Kidney (tissue), 13 donors: ENCODE measurements at regions not wholly inside any gene's neighbourhood (a gene's known extent, or its start where the extent isn't known, plus 50 kb on each side); places are given as distances from the start of the nearest gene placed in this dataset.
"Not testable (repeated sequence)": the region's sequence is repeated elsewhere in the genome, so short reads cannot be mapped to it uniquely, and the experiment has no call there.

Experiments
- DNase-seq, 5 donors: peaks; one replicate each; pipeline ENCODE4 v3.0.0-alpha.2; 2013 to 2020
- FAIRE-seq: peaks from 2 replicates; lab custom pipeline; 2012; peaks lifted over from hg19 to GRCh38; lab: Jason Lieb, UNC
- H3K27ac ChIP-seq, 2 donors: one replicate each; pipeline ENCODE4 v1.7.0; 2013; ENCODE audit warnings: low read depth in 2 of 2, low read length in 2 of 2, inconsistent platforms in 1 of 2
- H3K27me3 ChIP-seq: one replicate; pipeline ENCODE4 v1.7.1; 2013; ENCODE audit warnings: low read length, inconsistent platforms; ENCODE audit not compliant: control insufficient read depth, insufficient read depth
- H3K36me3 ChIP-seq, 3 donors: one replicate each; pipeline versions ENCODE4 v1.7.0 to v1.7.1; 2013; ENCODE audit warnings: low read length in 3 of 3, control low read depth in 1 of 3, inconsistent platforms in 1 of 3; ENCODE audit not compliant: insufficient read depth in 3 of 3, control insufficient read depth in 2 of 3
- H3K4me1 ChIP-seq, 3 donors: one replicate each; pipeline versions ENCODE4 v1.7.0 to v1.7.1; 2013; ENCODE audit warnings: low read length in 3 of 3, inconsistent platforms in 1 of 3, low read depth in 1 of 3; ENCODE audit not compliant: control insufficient read depth in 2 of 3, insufficient read depth in 2 of 3
- H3K4me3 ChIP-seq, 3 donors: one replicate each; pipeline versions ENCODE4 v1.7.0 to v1.8.1; 2013; ENCODE audit warnings: low read length in 3 of 3, control low read depth in 1 of 3, inconsistent platforms in 1 of 3
- H3K9ac ChIP-seq, 3 donors: one replicate each; pipeline versions ENCODE4 v1.7.0 to v1.7.1; 2013; ENCODE audit warnings: low read length in 3 of 3, control low read depth in 1 of 3, inconsistent platforms in 1 of 3
- H3K9me3 ChIP-seq, 3 donors: one replicate each; pipeline versions ENCODE4 v1.7.0 to v1.7.1; 2013; ENCODE audit warnings: low read length in 3 of 3, control low read depth in 1 of 3, inconsistent platforms in 1 of 3; ENCODE audit not compliant: control insufficient read depth in 2 of 3, insufficient read depth in 1 of 3
- CTCF ChIP-seq: IDR thresholded peaks from 3 replicates; pipeline ENCODE4 v1.5.1; 2012; ENCODE audit warnings: mild to moderate bottlenecking, moderate library complexity, borderline replicate concordance; ENCODE audit not compliant: insufficient read depth; ENCODE audit errors: extremely low read depth
- intact Hi-C: fragments of 100-400 bp; cut with DNase I; formaldehyde crosslinking; loops from one replicate; pipeline ENCODE4 v1.11.1; 2022
- microRNA-seq: library from miRNA; unstranded; fragments of <30 nt; microRNA quantifications from one replicate; pipeline ENCODE4 v1.2.0, GENCODE V29; 2020
- donor health status: control.
- donor health status: control.
- donor health status: control.
- donor health status: control.
- donor health status: control.
- donor health status: DM: yes; HTN: yes; CAD: no.
- donor health status: Normal renal cell carcinoma (clear cell type).

GRCh38 chr6:71810880-71811279 is 75.5 kb upstream of the RIMS1 start:
- no peak for TF ChIP-seq CTCF
- no peak overlapping the region for H3K9ac ChIP-seq
- intact Hi-C loops: no loop called here
- H3K4me1 ChIP-seq: no peaks in the 10 kb centered on the region
- DNase-seq: no peak
- no peak for FAIRE-seq
- H3K4me3 ChIP-seq: no peak overlapping the region
- no peaks in the 10 kb centered on the region for H3K27me3 ChIP-seq
- peaks cover 0 to 14% (median 2%) of the 10 kb centered on the region in 3 donors for H3K9me3 ChIP-seq
- no peaks in the 10 kb centered on the region for H3K36me3 ChIP-seq
- no peak overlapping the region for H3K27ac ChIP-seq

- no peaks in the 10 kb centered on the region for H3K36me3 ChIP-seq
- no peak for FAIRE-seq
- H3K4me1 ChIP-seq: no peaks in the 10 kb centered on the region
- H3K4me3 ChIP-seq: no peak overlapping the region
- H3K9me3 ChIP-seq: peaks cover 0 to 3% (median 0%) of the 10 kb centered on the region in 3 donors
- no peak overlapping the region for H3K27ac ChIP-seq
- intact Hi-C loops: no loop called here
- no peaks in the 10 kb centered on the region for H3K27me3 ChIP-seq
- H3K9ac ChIP-seq: no peak overlapping the region
- no peak for TF ChIP-seq CTCF
- DNase-seq: no peak
Measured at GRCh38 chr6:71822625-71823024, 63.7 kb upstream of the RIMS1 start.

GRCh38 chr6:71832110-71832764 is 54.1 kb upstream of the RIMS1 start:
- H3K4me1 ChIP-seq, H3K4me3 ChIP-seq, H3K27me3 ChIP-seq, H3K27ac ChIP-seq, H3K9ac ChIP-seq, DNase-seq, FAIRE-seq, H3K9me3 ChIP-seq, intact Hi-C loops, H3K36me3 ChIP-seq: not testable (repeated sequence)

Small RNA genes lying in the stretch of these regions (microRNA-seq; reads per million reads assigned to microRNA genes)
- gene MIR30A: 30,539 reads per million, percentile 97 among the genes with 10 or more reads in this experiment
- 214 reads per million, percentile 65 among the genes with 10 or more reads in this experiment for gene MIR30C2
